Liver (tissue), 8 donors: ENCODE measurements at regions not wholly inside any gene's neighbourhood (a gene's known extent, or its start where the extent isn't known, plus 50 kb on each side); places are given as distances from the start of the nearest gene placed in this dataset.

Experiments used
- DNase-seq: peaks from one replicate; pipeline ENCODE4 v3.0.0-alpha.2; 2017; ENCODE audit warnings: low spot score
- H3K27ac ChIP-seq, 2 donors: one replicate each; pipeline ENCODE4 v1.7.0; 2013; ENCODE audit warnings: inconsistent platforms in 2 of 2, low read length in 2 of 2, control low read depth in 1 of 2, low read depth in 1 of 2, mild to moderate bottlenecking in 1 of 2
- H3K27me3 ChIP-seq, 4 donors: one replicate each; pipeline versions ENCODE4 v1.6.1 to v1.7.0; 2013; ENCODE audit warnings: low read length in 3 of 4, inconsistent platforms in 1 of 4, mild to moderate bottlenecking in 1 of 4, moderate library complexity in 1 of 4; ENCODE audit not compliant: control insufficient read depth in 4 of 4, insufficient read depth in 4 of 4
- H3K36me3 ChIP-seq, 4 donors: one replicate each; pipeline versions ENCODE4 v1.6.1 to v1.7.0; 2013; ENCODE audit warnings: low read length in 3 of 4, mild to moderate bottlenecking in 3 of 4, low read depth in 1 of 4, moderate library complexity in 1 of 4; ENCODE audit not compliant: control insufficient read depth in 4 of 4, insufficient read depth in 3 of 4
- H3K4me1 ChIP-seq, 4 donors: one replicate each; pipeline versions ENCODE4 v1.6.1 to v1.7.0; 2013; ENCODE audit warnings: low read length in 3 of 4, mild to moderate bottlenecking in 3 of 4, moderate library complexity in 1 of 4; ENCODE audit not compliant: control insufficient read depth in 4 of 4, insufficient read depth in 4 of 4
- H3K4me3 ChIP-seq, 3 donors: one replicate each; pipeline versions ENCODE4 v1.6.1 to v1.7.0; 2013; ENCODE audit warnings: low read length in 3 of 3, control low read depth in 1 of 3, low read depth in 1 of 3, mild to moderate bottlenecking in 1 of 3
- H3K9ac ChIP-seq, 2 donors: one replicate each; pipeline ENCODE4 v1.7.0; 2013; ENCODE audit warnings: low read length in 2 of 2, mild to moderate bottlenecking in 2 of 2, moderate library complexity in 2 of 2, control low read depth in 1 of 2, low read depth in 1 of 2
- H3K9me3 ChIP-seq, 4 donors: one replicate each; pipeline versions ENCODE4 v1.6.1 to v1.7.0; 2013; ENCODE audit warnings: low read length in 3 of 4; ENCODE audit not compliant: control insufficient read depth in 4 of 4
- CTCF ChIP-seq: fragments of 150-350 bp; IDR thresholded peaks from 2 replicates; pipeline ENCODE4 v1.5.1; 2017; ENCODE audit warnings: improper control_type of control experiment, low read depth, low read length; ENCODE audit not compliant: missing input control
- EGR1 ChIP-seq, 2 donors: IDR thresholded peaks; 2 replicates each; pipeline ENCODE4 v1.6.1; 2016 to 2018; ENCODE audit warnings: antibody characterized with exemption in 2 of 2, low read depth in 2 of 2
- FOXA1 ChIP-seq: IDR thresholded peaks from 2 replicates; pipeline ENCODE4 v1.6.1; 2016; ENCODE audit warnings: antibody characterized with exemption
- FOXA2 ChIP-seq: IDR thresholded peaks from 2 replicates; pipeline ENCODE4 v1.6.1; 2016; ENCODE audit warnings: antibody characterized with exemption
- GABPA ChIP-seq, 2 donors: IDR thresholded peaks in 1 of 2; conservative IDR thresholded peaks in 1 of 2; 2 replicates each; pipeline ENCODE4 v1.6.1; 2016; ENCODE audit warnings: antibody characterized with exemption in 2 of 2, mild to moderate bottlenecking in 1 of 2, moderate library complexity in 1 of 2
- HNF4A ChIP-seq, 2 donors: conservative IDR thresholded peaks; 2 replicates each; pipeline ENCODE4 v1.6.1; 2016; ENCODE audit warnings: antibody characterized with exemption in 2 of 2, mild to moderate bottlenecking in 2 of 2
- HNF4G ChIP-seq: IDR thresholded peaks from 2 replicates; pipeline ENCODE4 v1.6.1; 2016; ENCODE audit warnings: antibody characterized with exemption
- JUND ChIP-seq, 2 donors: IDR thresholded peaks; 2 replicates each; pipeline ENCODE4 v1.6.1; 2016; ENCODE audit warnings: antibody characterized with exemption in 2 of 2
- MAX ChIP-seq: IDR thresholded peaks from 2 replicates; pipeline ENCODE4 v1.6.1; 2016; ENCODE audit warnings: antibody characterized with exemption
- NR2F2 ChIP-seq: IDR thresholded peaks from 2 replicates; pipeline ENCODE4 v1.6.1; 2016; ENCODE audit warnings: antibody characterized with exemption
- RAD21 ChIP-seq, 2 donors: IDR thresholded peaks; 2 replicates each; pipeline ENCODE4 v1.6.1; 2016; ENCODE audit warnings: antibody characterized with exemption in 2 of 2, mild to moderate bottlenecking in 2 of 2
- RXRA ChIP-seq, 2 donors: IDR thresholded peaks; 2 replicates each; pipeline ENCODE4 v1.6.1; 2017 to 2018; ENCODE audit warnings: antibody characterized with exemption in 2 of 2, mild to moderate bottlenecking in 1 of 2
- SP1 ChIP-seq: IDR thresholded peaks from 2 replicates; pipeline ENCODE4 v1.6.1; 2018; ENCODE audit warnings: antibody characterized with exemption, mild to moderate bottlenecking
- TAF1 ChIP-seq: conservative IDR thresholded peaks from 2 replicates; pipeline ENCODE4 v1.6.1; 2016; ENCODE audit warnings: antibody characterized with exemption, mild to moderate bottlenecking
- YY1 ChIP-seq: IDR thresholded peaks from 2 replicates; pipeline ENCODE4 v1.6.1; 2016; ENCODE audit warnings: antibody characterized with exemption, mild to moderate bottlenecking
- ZBTB33 ChIP-seq: IDR thresholded peaks from 2 replicates; pipeline ENCODE4 v1.6.1; 2016; ENCODE audit warnings: antibody characterized with exemption
- WGBS: extraction: QIAGEN DNeasy Blood & Tissue Kit; methylation state at CpG from one replicate; pipeline ENCODE4 v1.1.7; 2013; 5-methylcytosine and 5-hydroxymethylcytosine counted together
- donor health status: healthy.
- donor health status: healthy.
- donor health status: healthy.
- donor health status: healthy.
- donor health status: healthy.

- 86% methylated on average over 9 of the region's 9 CpGs for WGBS
- Histone ChIP-seq H3K27me3 (no peaks in the 10 kb centered on the region), H3K4me1 (no peaks in the 10 kb centered on the region), H3K36me3 (no peaks in the 10 kb centered on the region), H3K27ac (no peak overlapping the region), H3K9ac (no peak overlapping the region), H3K9me3 (no peaks in the 10 kb centered on the region), H3K4me3 (no peak overlapping the region)
- no peak for TF ChIP-seq YY1
- TF ChIP-seq EGR1 (IDR thresholded peaks at IDR 0.05; ENCODE audit: low read depth in 2 of 2), result no peak
- TF ChIP-seq HNF4G, result no peak
- no peak for TF ChIP-seq JUND (IDR thresholded peaks at IDR 0.05)
- TF ChIP-seq HNF4A (conservative IDR thresholded peaks at IDR 0.05), result no peak
- TF ChIP-seq FOXA2, result no peak
- TF ChIP-seq NR2F2, result no peak
- TF ChIP-seq SP1, result no peak
- no peak for TF ChIP-seq RAD21 (IDR thresholded peaks at IDR 0.05)
- no peak for TF ChIP-seq RXRA (IDR thresholded peaks at IDR 0.05)
- no peak for TF ChIP-seq ZBTB33
- DNase-seq, result no peak
These were observed 354.8 kb downstream of the RPS24 start for GRCh38 chr10:78388331-78389050.

GRCh38 chr10:78389419-78389818, 355.8 kb downstream of the RPS24 start:
- H3K36me3 ChIP-seq, result no peaks in the 10 kb centered on the region
- no peaks in the 10 kb centered on the region for H3K9me3 ChIP-seq
- TF ChIP-seq YY1 (no peak), RXRA (IDR thresholded peaks at IDR 0.05) (no peak), FOXA2 (no peak), GABPA (IDR thresholded peaks at IDR 0.05 in 1 of 2, conservative IDR thresholded peaks at IDR 0.05 in 1 of 2) (no peak)
- H3K4me3 ChIP-seq, result no peak overlapping the region
- no peaks in the 10 kb centered on the region for H3K4me1 ChIP-seq
- 91% methylated on average over 3 of the region's 3 CpGs for WGBS
- H3K27ac ChIP-seq, result no peak overlapping the region
- no peak overlapping the region for H3K9ac ChIP-seq
- DNase-seq, result no peak
- H3K27me3 ChIP-seq, result no peaks in the 10 kb centered on the region

- H3K27ac ChIP-seq, result no peak overlapping the region
- DNase-seq, result no peak
- no peaks in the 10 kb centered on the region for H3K36me3 ChIP-seq
- H3K4me1 ChIP-seq, result no peaks in the 10 kb centered on the region
- H3K4me3 ChIP-seq, result no peak overlapping the region
- no peak for TF ChIP-seq FOXA2
- no peak for TF ChIP-seq FOXA1
- TF ChIP-seq CTCF, result no peak
- no peak for TF ChIP-seq RXRA (IDR thresholded peaks at IDR 0.05)
- no peak for TF ChIP-seq TAF1
- TF ChIP-seq HNF4A (conservative IDR thresholded peaks at IDR 0.05), result no peak
- TF ChIP-seq ZBTB33, result no peak
- TF ChIP-seq NR2F2, result no peak
- TF ChIP-seq SP1, result no peak
- TF ChIP-seq GABPA (IDR thresholded peaks at IDR 0.05 in 1 of 2, conservative IDR thresholded peaks at IDR 0.05 in 1 of 2), result no peak
- TF ChIP-seq RAD21 (IDR thresholded peaks at IDR 0.05), result no peak
- no peak for TF ChIP-seq HNF4G
- no peak for TF ChIP-seq MAX
- TF ChIP-seq YY1, result no peak
- no peak for TF ChIP-seq EGR1 (IDR thresholded peaks at IDR 0.05; ENCODE audit: low read depth in 2 of 2)
- H3K27me3 ChIP-seq, result no peaks in the 10 kb centered on the region
- no peak overlapping the region for H3K9ac ChIP-seq
- WGBS, result 89% methylated on average over 6 of the region's 6 CpGs
- H3K9me3 ChIP-seq, result no peaks in the 10 kb centered on the region
These were observed 356.4 kb downstream of the RPS24 start for GRCh38 chr10:78390051-78390450.
